ENCODE measurements at regions not wholly inside any gene's neighbourhood (a gene's known extent, or its start where the extent isn't known, plus 50 kb on each side); places are given as distances from the start of the nearest gene placed in this dataset.

GRCh38 chr3:194908972-194909371, 223.3 kb downstream of the FAM43A start:
- H4K91ac ChIP-seq (ENCODE audit: insufficient read length, low read depth, low read length): no peak overlapping the region
- H4K8ac ChIP-seq (replicated peaks; ENCODE audit: insufficient read length, low read depth, low read length): no peak overlapping the region
- no peak overlapping the region for H3K23ac ChIP-seq (ENCODE audit: insufficient read length, low read depth, low read length)
- H3K79me1 ChIP-seq (ENCODE audit: insufficient read depth, low read depth, low read length, poor library complexity, severe bottlenecking): no peaks in the 10 kb centered on the region
- H3K18ac ChIP-seq (ENCODE audit: insufficient read length, low read depth, low read length): no peak overlapping the region
- H3K23me2 ChIP-seq (ENCODE audit: insufficient read length, low read depth, low read length, poor library complexity, severe bottlenecking): no peaks in the 10 kb centered on the region
- no peak overlapping the region for H2AK5ac ChIP-seq (ENCODE audit: insufficient read length, low read length)
- H3K27ac ChIP-seq (ENCODE audit: insufficient read length, low read depth, low read length): no peak overlapping the region
- no peak overlapping the region for H3K9ac ChIP-seq (ENCODE audit: extremely low read depth, insufficient read length, low read length)
- H3K4me2 ChIP-seq (ENCODE audit: insufficient read depth, insufficient read length, low read length): no peak overlapping the region
- no peak for TF ChIP-seq CTCF (conservative IDR thresholded peaks at IDR 0.05)
- no peak overlapping the region for H2BK15ac ChIP-seq (ENCODE audit: low read depth, low read length)
- no peak overlapping the region for H4K5ac ChIP-seq (ENCODE audit: insufficient read length, low read depth, low read length)
- H3K36me3 Mint-ChIP-seq (ENCODE audit: insufficient read depth in 1 of 3, low read depth in 3 of 3): peaks cover 0 to 7% (median 0%) of the 10 kb centered on the region in 3 experiments; a peak in 4 of 7 replicates
- H2AFZ ChIP-seq (ENCODE audit: low read length): no peak overlapping the region
- no peak overlapping the region for H3T11ph ChIP-seq (ENCODE audit: low read length)
- no peak overlapping the region for H2BK12ac ChIP-seq (ENCODE audit: insufficient read length, low read depth, low read length)
- no peak overlapping the region for H3K14ac ChIP-seq (ENCODE audit: insufficient read depth, low read length)
- no CpG with 5 or more reads among the region's 5 CpGs for WGBS (ENCODE audit: extremely low coverage, insufficient read length, low lambda C conversion rate)
- no peaks in the 10 kb centered on the region for H4K20me1 ChIP-seq (ENCODE audit: control insufficient read depth, insufficient read depth, insufficient read length)
- H3K4me1 Mint-ChIP-seq: no peaks in the 10 kb centered on the region
- H2BK5ac ChIP-seq (ENCODE audit: insufficient read length, low read length): no peak overlapping the region
- no peak overlapping the region for H3K56ac ChIP-seq (ENCODE audit: insufficient read length, low read depth, low read length)
- no peak overlapping the region for H2BK120ac ChIP-seq (ENCODE audit: low read depth, low read length, poor library complexity, severe bottlenecking)
- no peaks in the 10 kb centered on the region for H3K9me3 ChIP-seq (ENCODE audit: control insufficient read depth, low read depth, low read length)
- H3K4me3 Mint-ChIP-seq: no peak overlapping the region
- no peaks in the 10 kb centered on the region for H3K27me3 ChIP-seq (ENCODE audit: insufficient read depth, low read length)
- H3K4me1 ChIP-seq (ENCODE audit: insufficient read depth, low read length): no peaks in the 10 kb centered on the region
- H3K9me3 Mint-ChIP-seq: peaks cover 7 to 8% of the 10 kb centered on the region in 2 experiments
- H3K27ac Mint-ChIP-seq: no peak overlapping the region
- no peak overlapping the region for H3K4ac ChIP-seq (ENCODE audit: low read depth, low read length)
- H3K27me3 Mint-ChIP-seq (ENCODE audit: low read depth): peaks cover 8% of the 10 kb centered on the region; the same call in 1 of the 2 replicates
- no peak for DNase-seq
- H3K79me2 ChIP-seq (ENCODE audit: insufficient read depth, low read length): no peaks in the 10 kb centered on the region
- H2BK20ac ChIP-seq (ENCODE audit: low read depth, low read length, poor library complexity, severe bottlenecking): no peak overlapping the region
